Superior temporal gyrus (tissue), 1 donor: ENCODE measurements at regions not wholly inside any gene's neighbourhood (a gene's known extent, or its start where the extent isn't known, plus 50 kb on each side); places are given as distances from the start of the nearest gene placed in this dataset.
"Not testable (repeated sequence)": the region's sequence is repeated elsewhere in the genome, so short reads cannot be mapped to it uniquely, and the experiment has no call there.

Experiments
- DNase-seq: peaks from one replicate; pipeline ENCODE4 v3.0.0-alpha.2; 2016; ENCODE audit errors: extremely low spot score

GRCh38 chr2:89833780-89834117 is 1142.3 kb downstream of the RPIA start:
- no peak for DNase-seq

DNA sequence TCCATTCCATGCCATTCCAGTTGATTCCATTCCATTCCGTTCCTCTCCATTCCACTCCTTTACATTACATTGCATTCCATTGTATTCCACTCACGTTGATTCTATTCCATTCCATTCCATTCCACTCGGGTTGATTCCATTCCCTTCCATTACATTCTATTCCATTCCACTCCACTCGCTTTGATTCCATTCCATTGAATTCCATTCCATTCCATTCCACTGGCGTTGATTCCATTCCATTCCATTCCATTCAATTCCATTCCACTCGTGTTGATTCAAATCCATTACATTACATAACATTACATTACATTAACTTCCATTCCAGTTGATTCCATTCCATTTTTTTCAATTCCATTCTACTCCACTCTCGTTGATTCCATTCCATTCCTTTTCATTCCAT is 1142.8 kb downstream of the RPIA start:
- no peak for DNase-seq

DNA sequence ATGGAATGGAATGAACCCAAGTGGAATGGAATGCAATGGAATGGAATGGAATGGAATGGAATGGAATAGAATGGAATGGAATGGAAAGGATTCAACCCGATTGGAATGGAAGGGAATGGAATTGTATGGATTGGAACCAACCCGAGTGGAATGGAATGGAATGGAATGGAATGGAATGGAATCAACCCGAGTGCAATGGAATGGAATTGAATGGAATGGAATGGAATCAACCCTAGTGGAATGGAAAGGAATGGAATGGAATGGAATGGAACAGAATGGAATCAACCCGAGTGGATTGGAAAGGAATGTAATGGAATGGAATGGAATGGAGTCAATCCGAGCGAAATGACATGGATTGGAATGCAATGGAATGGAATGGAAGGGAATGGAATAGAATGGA is 1144.9 kb downstream of the RPIA start:
- DNase-seq = not testable (repeated sequence)

GRCh38 chr2:89837962-89838625 is 1146.6 kb downstream of the RPIA start:
- no peak for DNase-seq

DNA sequence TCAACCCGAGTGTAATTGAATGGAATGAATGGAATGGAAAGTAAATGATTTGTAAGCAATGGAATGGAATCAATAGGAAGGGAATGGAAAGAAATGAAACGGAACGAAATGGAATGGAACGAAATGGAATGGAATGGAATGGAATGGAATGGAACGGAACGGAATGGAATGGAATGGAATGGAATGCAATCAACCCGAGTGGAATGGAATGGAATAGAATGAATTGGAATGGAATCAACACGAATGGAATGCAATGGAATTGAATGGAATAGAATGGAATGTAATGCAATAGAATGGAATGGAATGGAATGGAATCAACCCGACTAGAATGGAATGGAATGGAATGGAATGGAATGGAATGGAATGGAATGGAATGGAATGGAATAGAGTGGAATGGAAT is 1148.7 kb downstream of the RPIA start:
- not testable (repeated sequence) for DNase-seq

- not testable (repeated sequence) for DNase-seq
These were observed 1149.5 kb downstream of the RPIA start for GRCh38 chr2:89840781-89841475.

- DNase-seq = no peak
These were observed 1150.0 kb downstream of the RPIA start for GRCh38 chr2:89841476-89841840.

DNA sequence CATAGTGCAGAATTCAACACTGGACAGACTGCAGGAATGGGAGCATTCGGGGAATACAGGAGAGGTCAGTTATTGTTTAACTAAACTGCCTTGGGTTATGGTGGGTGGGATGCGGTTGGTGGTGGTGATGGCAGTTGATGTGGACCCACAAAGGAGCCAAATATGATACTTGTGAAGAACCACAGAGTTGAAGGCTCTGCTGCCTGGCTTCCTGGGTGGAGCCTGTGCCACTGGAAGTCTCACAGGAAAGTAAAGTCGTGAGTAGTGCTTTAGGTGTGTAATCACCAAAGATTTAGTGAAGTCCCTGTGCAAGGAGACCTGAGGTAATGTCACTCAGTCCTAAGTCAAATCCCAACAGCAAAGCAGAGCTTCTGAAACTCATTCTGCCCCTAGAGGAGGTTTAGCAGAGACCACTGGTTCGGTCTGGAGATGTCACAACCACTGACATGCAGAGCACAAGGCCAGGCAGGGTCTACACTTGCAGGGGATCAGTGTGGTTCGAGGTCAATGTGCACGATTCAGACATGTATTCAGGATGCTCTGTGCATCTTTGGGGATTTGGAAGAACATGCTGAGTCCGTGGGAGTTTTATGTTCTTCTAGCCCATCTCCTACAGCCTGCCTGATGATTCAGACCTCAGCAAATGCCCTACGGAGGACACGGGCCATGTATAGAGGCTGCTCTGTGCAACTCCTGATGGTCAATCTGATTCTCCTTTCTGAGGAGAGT is 1150.9 kb downstream of the RPIA start:
- DNase-seq = no peak

DNA sequence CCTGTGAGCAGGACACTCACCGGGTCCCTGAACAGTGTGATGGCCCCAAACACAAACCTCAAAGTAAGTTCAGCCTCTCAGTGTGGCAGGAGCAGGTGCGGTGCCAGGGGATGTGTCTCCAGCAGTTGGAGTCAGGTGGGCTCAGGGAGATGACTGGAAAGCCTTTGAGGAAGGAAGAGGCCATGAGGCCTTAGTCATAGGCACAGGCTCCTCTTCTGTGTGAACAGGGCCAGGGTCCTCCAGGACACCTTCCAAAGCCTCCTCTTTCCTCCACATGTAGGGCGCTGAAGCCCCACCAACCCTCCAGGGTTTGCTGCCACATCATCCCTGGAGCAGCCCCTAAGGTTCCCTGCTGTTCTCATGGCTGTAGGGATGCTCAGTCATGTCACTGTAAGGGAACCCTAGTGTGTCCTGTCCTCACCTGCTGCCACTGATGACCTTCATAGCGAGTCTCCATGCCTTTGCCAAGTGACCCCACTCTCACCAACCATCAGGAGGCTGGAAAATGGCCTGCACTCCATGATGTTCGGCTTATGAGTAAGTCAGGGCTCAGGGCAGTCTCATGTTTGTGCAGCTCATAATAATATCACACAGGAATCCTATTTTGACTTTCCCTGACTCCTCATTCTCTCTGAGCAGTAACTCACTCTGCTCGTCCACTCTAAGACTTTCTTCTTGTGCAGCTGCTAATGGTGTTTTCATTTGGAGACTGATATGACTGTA is 1152.9 kb downstream of the RPIA start:
- no peak for DNase-seq

GRCh38 chr2:89845532-89845931 is 1154.1 kb downstream of the RPIA start:
- no peak for DNase-seq

- no peak for DNase-seq
These were observed 1156.6 kb downstream of the RPIA start for GRCh38 chr2:89848114-89848513.

DNA sequence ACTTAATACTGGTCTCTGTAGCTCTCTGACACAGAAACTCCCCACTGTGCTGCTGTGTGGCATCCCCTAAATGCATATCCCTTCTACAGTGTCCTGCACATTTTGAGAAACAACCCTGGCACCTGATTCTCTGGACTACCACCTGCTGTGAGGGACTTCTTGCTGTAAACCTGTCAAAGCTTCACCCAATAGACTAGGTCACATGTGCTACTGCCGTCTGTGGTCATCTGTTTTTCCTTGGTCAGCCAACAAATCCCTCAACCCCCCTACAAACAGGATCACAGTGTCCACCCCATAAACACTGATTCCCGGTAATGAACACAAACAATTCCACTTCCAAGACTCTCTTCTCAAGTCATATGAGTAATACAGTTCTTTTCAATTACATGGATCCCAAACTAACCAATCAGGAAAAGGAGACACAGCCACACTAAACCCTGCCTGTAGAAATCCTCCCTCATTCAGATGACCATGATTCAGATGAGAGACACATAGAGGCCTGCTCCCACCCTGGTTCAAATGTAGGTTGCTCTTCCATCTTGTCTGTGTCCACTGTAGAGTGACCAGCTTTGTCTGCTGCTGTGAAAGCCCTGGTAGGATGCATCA is 1157.4 kb downstream of the RPIA start:
- no peak for DNase-seq

DNA sequence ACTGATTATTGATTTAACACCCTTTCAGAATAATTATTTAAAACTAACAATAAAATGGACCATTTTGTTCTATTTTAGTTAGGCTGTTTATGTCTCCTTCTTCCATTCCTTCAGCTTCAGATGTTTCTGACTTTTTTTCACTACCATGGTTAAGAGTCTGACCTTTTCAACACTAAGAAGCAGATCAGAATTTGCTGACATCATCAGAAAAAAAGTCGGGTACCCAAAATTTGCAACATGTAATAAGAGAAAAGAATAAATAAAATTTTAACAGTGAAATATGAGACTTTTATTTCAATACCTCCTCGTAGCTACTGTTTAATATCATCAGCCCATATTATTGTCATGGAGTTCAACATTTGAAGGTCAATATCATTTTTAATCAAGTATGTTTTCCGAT is 1158.3 kb downstream of the RPIA start:
- DNase-seq = no peak

DNA sequence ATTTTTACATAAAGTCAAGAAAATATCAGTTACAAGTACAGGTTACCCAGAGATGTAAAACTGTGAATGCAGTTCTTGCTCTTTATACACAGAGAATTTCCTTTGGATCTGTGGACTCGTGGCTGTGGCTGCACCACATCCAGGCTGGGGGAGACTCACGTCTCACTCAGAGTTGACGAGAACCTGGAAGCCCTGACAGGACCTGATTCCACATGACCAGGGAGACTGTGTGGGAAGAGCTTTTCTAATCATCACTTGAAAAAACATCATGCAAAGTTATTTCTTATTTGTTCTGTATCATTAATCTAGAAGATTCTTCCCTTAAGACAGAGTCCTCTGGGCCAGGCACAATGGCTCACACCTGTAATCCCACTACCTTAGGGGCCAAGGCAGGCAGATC is 1159.0 kb downstream of the RPIA start:
- no peak for DNase-seq

GRCh38 chr2:89850881-89851582 is 1159.6 kb downstream of the RPIA start:
- no peak for DNase-seq

GRCh38 chr2:89851583-89851905 is 1160.1 kb downstream of the RPIA start:
- no peak for DNase-seq

- DNase-seq = not testable (repeated sequence)
These were observed 1162.0 kb downstream of the RPIA start for GRCh38 chr2:89853427-89853826.

GRCh38 chr2:89855752-89856151 is 1164.3 kb downstream of the RPIA start:
- DNase-seq = not testable (repeated sequence)

DNA sequence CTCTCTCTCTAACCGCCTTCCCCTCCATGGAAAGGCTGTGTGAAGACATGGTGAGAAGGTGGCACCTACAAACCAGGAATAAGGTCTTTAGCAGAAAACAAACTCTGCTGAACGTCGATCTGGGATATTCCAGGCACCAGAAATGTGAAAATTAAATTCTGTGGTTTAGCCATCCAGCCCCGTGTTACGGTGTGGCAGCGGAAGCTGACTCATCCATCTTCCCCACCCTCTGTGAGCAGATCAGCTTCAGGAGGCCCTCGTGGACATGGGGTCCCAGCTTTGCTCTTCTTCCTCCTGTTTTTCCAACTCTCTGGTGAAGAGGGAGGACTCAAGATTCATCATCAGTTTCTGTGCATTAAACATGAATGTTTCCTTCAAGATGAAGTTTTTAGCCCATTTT is 1164.8 kb downstream of the RPIA start:
- DNase-seq = not testable (repeated sequence)

GRCh38 chr2:89862164-89862563 is 1170.7 kb downstream of the RPIA start:
- not testable (repeated sequence) for DNase-seq

DNA sequence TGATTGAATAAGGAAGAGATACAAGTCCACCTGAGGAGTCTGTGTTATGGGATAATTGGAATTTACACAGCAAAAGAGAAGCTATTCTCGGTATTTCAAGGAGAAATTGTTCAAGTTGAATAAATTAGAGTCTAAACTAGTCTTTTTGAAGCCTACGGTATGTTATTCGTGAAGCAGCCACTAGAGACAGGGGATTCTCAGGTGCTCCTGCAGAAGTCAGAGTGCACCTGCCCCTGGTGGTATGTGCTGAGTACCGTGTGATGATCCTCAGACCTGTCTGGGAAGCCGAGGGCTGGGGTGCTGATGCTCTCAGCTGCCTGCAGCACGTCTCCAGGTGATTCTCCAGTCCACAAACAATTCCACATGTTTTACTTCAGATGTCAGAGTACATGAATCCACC is 1171.7 kb downstream of the RPIA start:
- not testable (repeated sequence) for DNase-seq
